ENCODE measurements at regions not wholly inside any gene's neighbourhood (a gene's known extent, or its start where the extent isn't known, plus 50 kb on each side); places are given as distances from the start of the nearest gene placed in this dataset.
"Not testable (repeated sequence)": the region's sequence is repeated elsewhere in the genome, so short reads cannot be mapped to it uniquely, and the experiment has no call there.

GRCh38 chr18:14698006-14698405 lies 50.0 kb upstream of the ANKRD30B start:
- TF ChIP-seq CTCF, POLR2A (IDR thresholded peaks at IDR 0.05): not testable (repeated sequence)
